Tibial nerve (tissue), 4 donors: ENCODE measurements at regions not wholly inside any gene's neighbourhood (a gene's known extent, or its start where the extent isn't known, plus 50 kb on each side); places are given as distances from the start of the nearest gene placed in this dataset.

ENCODE experiments used
- DNase-seq, 2 donors: peaks; one replicate each; pipeline ENCODE4 v3.0.0-alpha.2; 2019; ENCODE audit warnings: low spot score in 2 of 2
- H3K27ac ChIP-seq, 4 donors: fragments of 200-600 bp; sonication (generic) in 3 of 4; one replicate each; pipeline ENCODE4 v1.5.1; 2017 to 2019; ENCODE audit warnings: mild to moderate bottlenecking in 1 of 4
- H3K27me3 ChIP-seq, 2 donors: fragments of 200-600 bp; sonication (generic) in 1 of 2; one replicate each; pipeline versions ENCODE4 v1.5.1 to v1.6.0; 2017 to 2019
- H3K36me3 ChIP-seq, 3 donors: fragments of 200-600 bp; sonication (generic); one replicate each; pipeline ENCODE4 v1.5.1; 2018 to 2019
- H3K4me1 ChIP-seq, 4 donors: fragments of 200-600 bp; sonication (generic) in 3 of 4; one replicate each; pipeline ENCODE4 v1.5.1; 2017 to 2019
- H3K4me3 ChIP-seq, 4 donors: fragments of 200-600 bp; sonication (generic) in 3 of 4; one replicate each; pipeline ENCODE4 v1.5.1; 2017 to 2019; ENCODE audit warnings: mild to moderate bottlenecking in 1 of 4, moderate library complexity in 1 of 4
- H3K9me3 ChIP-seq, 4 donors: fragments of 200-600 bp; sonication (generic) in 3 of 4; one replicate each; pipeline ENCODE4 v1.5.1; 2017 to 2019
- CTCF ChIP-seq, 5 experiments: fragments of 200-600 bp in 3 of 5; fragments of 450-650 bp in 2 of 5; sonication (generic) in 3 of 5; IDR thresholded peaks; one replicate each; pipeline ENCODE4 v1.5.1; 2016 to 2019; ENCODE audit warnings: antibody characterized with exemption in 5 of 5, mild to moderate bottlenecking in 3 of 5, moderate library complexity in 2 of 5
- EP300 ChIP-seq, 2 donors: sonication (generic); formaldehyde crosslinking; IDR thresholded peaks; one replicate each; pipeline ENCODE4 v1.6.1; 2017; ENCODE audit warnings: antibody characterized with exemption in 2 of 2, mild to moderate bottlenecking in 1 of 2
- POLR2A ChIP-seq, 2 donors: fragments of 450-650 bp; IDR thresholded peaks; one replicate each; pipeline ENCODE4 v1.6.1; 2017; ENCODE audit warnings: antibody characterized with exemption in 2 of 2, mild to moderate bottlenecking in 2 of 2, moderate library complexity in 2 of 2
- WGBS, 2 donors: methylation state at CpG; one replicate each; pipeline ENCODE4 v1.1.5; 2018; 5-methylcytosine and 5-hydroxymethylcytosine counted together

GRCh38 chr3:82058809-82059208 is 297.4 kb upstream of the GBE1 start:
- WGBS, 2 donors = 85 to 92% methylated on average over 8 of the region's 8 CpGs
- no peaks in the 10 kb centered on the region for H3K27me3 ChIP-seq

GRCh38 chr3:82055792-82056191 is 294.3 kb upstream of the GBE1 start:
- Histone ChIP-seq H3K4me1 (no peaks in the 10 kb centered on the region), H3K27me3 (no peaks in the 10 kb centered on the region), H3K27ac (no peak overlapping the region), H3K36me3 (no peaks in the 10 kb centered on the region), H3K9me3 (no peaks in the 10 kb centered on the region), H3K4me3 (no peak overlapping the region)
- DNase-seq = no peak
- no peak for TF ChIP-seq EP300 (IDR thresholded peaks at IDR 0.05)
- no peak for TF ChIP-seq CTCF (IDR thresholded peaks at IDR 0.05)
- TF ChIP-seq POLR2A (IDR thresholded peaks at IDR 0.05) = no peak
- WGBS, 2 donors = 55 to 62% methylated on average over 3 of the region's 3 CpGs

More at GRCh38 chr3:82058809-82059208, 297.4 kb upstream of the GBE1 start:
- no peaks in the 10 kb centered on the region for H3K36me3 ChIP-seq
- no peaks in the 10 kb centered on the region for H3K4me1 ChIP-seq
- H3K9me3 ChIP-seq = no peaks in the 10 kb centered on the region
- H3K27ac ChIP-seq = no peak overlapping the region
- no peak for DNase-seq
- no peak overlapping the region for H3K4me3 ChIP-seq
- TF ChIP-seq CTCF (IDR thresholded peaks at IDR 0.05) (no peak), POLR2A (IDR thresholded peaks at IDR 0.05) (no peak), EP300 (IDR thresholded peaks at IDR 0.05) (no peak)

GRCh38 chr3:82054849-82055248 is 293.4 kb upstream of the GBE1 start:
- TF ChIP-seq POLR2A (IDR thresholded peaks at IDR 0.05) (no peak), CTCF (IDR thresholded peaks at IDR 0.05) (no peak), EP300 (IDR thresholded peaks at IDR 0.05) (no peak)
- no peak overlapping the region for H3K4me3 ChIP-seq
- WGBS, 2 donors = 76 to 93% methylated on average over 1 of the region's 1 CpG
- no peaks in the 10 kb centered on the region for H3K9me3 ChIP-seq
- no peaks in the 10 kb centered on the region for H3K27me3 ChIP-seq
- no peak overlapping the region for H3K27ac ChIP-seq
- H3K36me3 ChIP-seq = no peaks in the 10 kb centered on the region
- no peak for DNase-seq
- H3K4me1 ChIP-seq = no peaks in the 10 kb centered on the region

- H3K27ac ChIP-seq = no peak overlapping the region
- no peaks in the 10 kb centered on the region for H3K27me3 ChIP-seq
- no peak overlapping the region for H3K4me3 ChIP-seq
- WGBS, 2 donors = 91 to 95% methylated on average over 1 of the region's 1 CpG
- TF ChIP-seq POLR2A (IDR thresholded peaks at IDR 0.05) = no peak
- TF ChIP-seq CTCF (IDR thresholded peaks at IDR 0.05) = no peak
- TF ChIP-seq EP300 (IDR thresholded peaks at IDR 0.05) = no peak
- DNase-seq = no peak
- H3K9me3 ChIP-seq = no peaks in the 10 kb centered on the region
- no peaks in the 10 kb centered on the region for H3K4me1 ChIP-seq
- no peaks in the 10 kb centered on the region for H3K36me3 ChIP-seq
These were observed 291.8 kb upstream of the GBE1 start for GRCh38 chr3:82053236-82053635.

GRCh38 chr3:82050382-82050781 is 288.9 kb upstream of the GBE1 start:
- Histone ChIP-seq H3K36me3 (no peaks in the 10 kb centered on the region), H3K27ac (no peak overlapping the region), H3K27me3 (no peaks in the 10 kb centered on the region), H3K4me3 (no peak overlapping the region), H3K9me3 (no peaks in the 10 kb centered on the region), H3K4me1 (no peaks in the 10 kb centered on the region)
- TF ChIP-seq EP300 (IDR thresholded peaks at IDR 0.05) = no peak
- TF ChIP-seq POLR2A (IDR thresholded peaks at IDR 0.05) = no peak
- TF ChIP-seq CTCF (IDR thresholded peaks at IDR 0.05) = no peak
- no peak for DNase-seq
- WGBS, 2 donors = 94 to 100% methylated on average over 1 of the region's 1 CpG
